Transverse colon (tissue), 3 donors: ENCODE measurements at regions not wholly inside any gene's neighbourhood (a gene's known extent, or its start where the extent isn't known, plus 50 kb on each side); places are given as distances from the start of the nearest gene placed in this dataset.

Source experiments
- POLR2A ChIP-seq: fragments of 450-650 bp; IDR thresholded peaks from one replicate; pipeline ENCODE4 v1.6.1; 2016; ENCODE audit warnings: antibody characterized with exemption, mild to moderate bottlenecking, moderate library complexity
- POLR2AphosphoS5 ChIP-seq, 3 donors: sonication (generic); formaldehyde crosslinking; IDR thresholded peaks; one replicate each; pipeline ENCODE4 v1.6.1; 2016; ENCODE audit warnings: antibody characterized with exemption in 3 of 3

GRCh38 chr2:190592831-190593230 lies 56.1 kb upstream of the NAB1 start:
- TF ChIP-seq POLR2AphosphoS5 (IDR thresholded peaks at IDR 0.05) (no peak), POLR2A (no peak)
